HL-60 (cell line): ENCODE measurements at regions not wholly inside any gene's neighbourhood (a gene's known extent, or its start where the extent isn't known, plus 50 kb on each side); places are given as distances from the start of the nearest gene placed in this dataset.

Source experiments
- DNase-seq, 2 experiments: peaks; one replicate each; pipeline ENCODE4 v3.0.0-alpha.2; 2010 to 2020; ENCODE audit warnings: low read depth in 1 of 2, low spot score in 1 of 2
- H3K27ac ChIP-seq: fragments of 250-450 bp; sonication (Bioruptor Pico); replicated peaks from 2 replicates; pipeline ENCODE4 v1.5.1; 2020; ENCODE audit warnings: mild to moderate bottlenecking, moderate library complexity
- H3K27me3 ChIP-seq: fragments of 250-450 bp; sonication (Bioruptor Pico); 2 replicates; pipeline ENCODE4 v1.5.1; 2021; ENCODE audit warnings: mild to moderate bottlenecking, moderate library complexity; ENCODE audit not compliant: insufficient read depth, poor library complexity, severe bottlenecking
- H3K4me3 ChIP-seq: replicated peaks from 2 replicates; pipeline ENCODE4 v1.5.1; 2011; ENCODE audit warnings: mild to moderate bottlenecking, control low read depth, low read length; ENCODE audit not compliant: insufficient read depth
- GABPA ChIP-seq: IDR thresholded peaks from 2 replicates; pipeline ENCODE4 v1.6.1; 2012; ENCODE audit warnings: low read depth
- POLR2AphosphoS5 ChIP-seq: IDR thresholded peaks from 2 replicates; pipeline ENCODE4 v1.6.1; 2012; ENCODE audit warnings: low read depth
- SPI1 ChIP-seq: IDR thresholded peaks from 2 replicates; pipeline ENCODE4 v1.6.1; 2012; ENCODE audit warnings: low read depth, mild to moderate bottlenecking, borderline replicate concordance
- TF ChIP-seq, protein P1 (sequence below): IDR thresholded peaks from one replicate; pipeline ENCODE4 v1.5.1; 2011; ENCODE audit warnings: low read length, control low read depth, inconsistent platforms; ENCODE audit not compliant: insufficient read depth
- TF ChIP-seq, protein P2 (sequence below): IDR thresholded peaks from 2 replicates; pipeline ENCODE4 v1.6.1; 2012; ENCODE audit warnings: low read depth; ENCODE audit not compliant: insufficient replicate concordance

DNA sequence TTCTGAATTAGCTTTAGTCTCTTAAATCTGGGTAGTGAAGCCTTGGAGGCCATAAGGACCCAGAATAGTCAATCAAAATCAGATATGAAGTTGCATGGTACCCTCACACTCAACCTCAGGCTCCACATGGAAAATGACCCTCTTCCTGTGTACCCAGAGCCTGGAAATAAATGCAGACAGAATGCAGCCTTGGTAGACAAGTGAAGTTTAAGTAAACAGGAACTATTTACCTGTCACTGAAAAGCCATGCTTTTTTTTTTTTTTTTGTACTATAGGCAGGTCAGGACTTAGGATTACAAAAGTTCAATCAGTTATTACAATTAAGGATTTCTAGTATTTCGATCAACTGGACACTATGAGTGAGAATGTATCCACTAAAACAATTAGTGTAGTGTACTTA is 2654.2 kb upstream of the PCDH20 start:
- TF ChIP-seq, protein P1, sequence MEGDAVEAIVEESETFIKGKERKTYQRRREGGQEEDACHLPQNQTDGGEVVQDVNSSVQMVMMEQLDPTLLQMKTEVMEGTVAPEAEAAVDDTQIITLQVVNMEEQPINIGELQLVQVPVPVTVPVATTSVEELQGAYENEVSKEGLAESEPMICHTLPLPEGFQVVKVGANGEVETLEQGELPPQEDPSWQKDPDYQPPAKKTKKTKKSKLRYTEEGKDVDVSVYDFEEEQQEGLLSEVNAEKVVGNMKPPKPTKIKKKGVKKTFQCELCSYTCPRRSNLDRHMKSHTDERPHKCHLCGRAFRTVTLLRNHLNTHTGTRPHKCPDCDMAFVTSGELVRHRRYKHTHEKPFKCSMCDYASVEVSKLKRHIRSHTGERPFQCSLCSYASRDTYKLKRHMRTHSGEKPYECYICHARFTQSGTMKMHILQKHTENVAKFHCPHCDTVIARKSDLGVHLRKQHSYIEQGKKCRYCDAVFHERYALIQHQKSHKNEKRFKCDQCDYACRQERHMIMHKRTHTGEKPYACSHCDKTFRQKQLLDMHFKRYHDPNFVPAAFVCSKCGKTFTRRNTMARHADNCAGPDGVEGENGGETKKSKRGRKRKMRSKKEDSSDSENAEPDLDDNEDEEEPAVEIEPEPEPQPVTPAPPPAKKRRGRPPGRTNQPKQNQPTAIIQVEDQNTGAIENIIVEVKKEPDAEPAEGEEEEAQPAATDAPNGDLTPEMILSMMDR = no peak
- no peak for TF ChIP-seq GABPA
- TF ChIP-seq, protein P2, sequence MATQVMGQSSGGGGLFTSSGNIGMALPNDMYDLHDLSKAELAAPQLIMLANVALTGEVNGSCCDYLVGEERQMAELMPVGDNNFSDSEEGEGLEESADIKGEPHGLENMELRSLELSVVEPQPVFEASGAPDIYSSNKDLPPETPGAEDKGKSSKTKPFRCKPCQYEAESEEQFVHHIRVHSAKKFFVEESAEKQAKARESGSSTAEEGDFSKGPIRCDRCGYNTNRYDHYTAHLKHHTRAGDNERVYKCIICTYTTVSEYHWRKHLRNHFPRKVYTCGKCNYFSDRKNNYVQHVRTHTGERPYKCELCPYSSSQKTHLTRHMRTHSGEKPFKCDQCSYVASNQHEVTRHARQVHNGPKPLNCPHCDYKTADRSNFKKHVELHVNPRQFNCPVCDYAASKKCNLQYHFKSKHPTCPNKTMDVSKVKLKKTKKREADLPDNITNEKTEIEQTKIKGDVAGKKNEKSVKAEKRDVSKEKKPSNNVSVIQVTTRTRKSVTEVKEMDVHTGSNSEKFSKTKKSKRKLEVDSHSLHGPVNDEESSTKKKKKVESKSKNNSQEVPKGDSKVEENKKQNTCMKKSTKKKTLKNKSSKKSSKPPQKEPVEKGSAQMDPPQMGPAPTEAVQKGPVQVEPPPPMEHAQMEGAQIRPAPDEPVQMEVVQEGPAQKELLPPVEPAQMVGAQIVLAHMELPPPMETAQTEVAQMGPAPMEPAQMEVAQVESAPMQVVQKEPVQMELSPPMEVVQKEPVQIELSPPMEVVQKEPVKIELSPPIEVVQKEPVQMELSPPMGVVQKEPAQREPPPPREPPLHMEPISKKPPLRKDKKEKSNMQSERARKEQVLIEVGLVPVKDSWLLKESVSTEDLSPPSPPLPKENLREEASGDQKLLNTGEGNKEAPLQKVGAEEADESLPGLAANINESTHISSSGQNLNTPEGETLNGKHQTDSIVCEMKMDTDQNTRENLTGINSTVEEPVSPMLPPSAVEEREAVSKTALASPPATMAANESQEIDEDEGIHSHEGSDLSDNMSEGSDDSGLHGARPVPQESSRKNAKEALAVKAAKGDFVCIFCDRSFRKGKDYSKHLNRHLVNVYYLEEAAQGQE = no peak
- no peak for TF ChIP-seq POLR2AphosphoS5
- no peak for TF ChIP-seq SPI1
- H3K27ac ChIP-seq = no peak overlapping the region
- DNase-seq = no peak
- no peaks in the 10 kb centered on the region for H3K27me3 ChIP-seq
- H3K4me3 ChIP-seq = no peak overlapping the region

DNA sequence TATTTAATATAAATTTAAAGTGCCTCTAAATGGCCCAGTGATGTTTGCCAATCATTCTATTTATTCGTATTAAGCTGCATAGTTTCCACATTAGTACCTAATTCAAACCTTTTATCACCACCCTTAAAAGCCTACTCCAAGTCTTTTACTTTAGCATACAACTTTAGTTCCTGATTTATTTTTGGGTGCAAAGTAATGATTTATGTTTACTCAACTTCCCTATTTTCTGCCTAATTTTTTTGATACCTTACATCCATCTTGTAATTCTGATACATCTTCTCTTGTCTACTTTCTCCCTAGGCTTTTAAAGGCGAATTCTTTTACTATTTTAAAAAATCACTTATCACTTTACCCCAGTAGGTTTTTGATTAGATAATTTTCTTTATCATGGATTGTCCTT is 2651.1 kb upstream of the PCDH20 start:
- no peaks in the 10 kb centered on the region for H3K27me3 ChIP-seq
- TF ChIP-seq, protein P1 = no peak
- TF ChIP-seq, protein P2 = no peak
- TF ChIP-seq GABPA = no peak
- TF ChIP-seq SPI1 = no peak
- TF ChIP-seq POLR2AphosphoS5 = no peak
- no peak overlapping the region for H3K4me3 ChIP-seq
- DNase-seq = no peak
- H3K27ac ChIP-seq = no peak overlapping the region

DNA sequence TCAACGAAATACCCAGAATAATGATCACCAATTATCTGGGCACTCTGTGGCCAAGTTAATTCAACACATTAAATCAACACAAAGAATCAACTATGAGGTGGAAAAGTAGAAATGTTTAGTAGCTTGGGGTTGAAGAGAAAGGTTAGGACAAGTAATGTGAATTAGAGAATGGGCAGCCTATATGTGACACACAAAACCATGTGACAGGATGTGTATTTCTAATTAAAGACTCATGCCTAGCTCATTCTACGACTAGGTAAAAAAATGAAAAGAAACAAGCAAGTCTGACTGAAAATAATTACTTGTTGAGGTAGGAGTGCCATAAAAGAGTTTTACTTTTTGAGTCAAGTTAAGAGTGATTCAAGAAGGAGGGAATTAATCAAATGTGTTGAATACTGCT is 2646.0 kb upstream of the PCDH20 start:
- TF ChIP-seq POLR2AphosphoS5 (no peak), SPI1 (no peak), GABPA (no peak)
- TF ChIP-seq, protein P2 = no peak
- TF ChIP-seq, protein P1 = no peak
- Histone ChIP-seq H3K4me3 (no peak overlapping the region), H3K27ac (no peak overlapping the region), H3K27me3 (no peaks in the 10 kb centered on the region)
- no peak for DNase-seq
